ENCODE measurements at regions not wholly inside any gene's neighbourhood (a gene's known extent, or its start where the extent isn't known, plus 50 kb on each side); places are given as distances from the start of the nearest gene placed in this dataset.

DNA sequence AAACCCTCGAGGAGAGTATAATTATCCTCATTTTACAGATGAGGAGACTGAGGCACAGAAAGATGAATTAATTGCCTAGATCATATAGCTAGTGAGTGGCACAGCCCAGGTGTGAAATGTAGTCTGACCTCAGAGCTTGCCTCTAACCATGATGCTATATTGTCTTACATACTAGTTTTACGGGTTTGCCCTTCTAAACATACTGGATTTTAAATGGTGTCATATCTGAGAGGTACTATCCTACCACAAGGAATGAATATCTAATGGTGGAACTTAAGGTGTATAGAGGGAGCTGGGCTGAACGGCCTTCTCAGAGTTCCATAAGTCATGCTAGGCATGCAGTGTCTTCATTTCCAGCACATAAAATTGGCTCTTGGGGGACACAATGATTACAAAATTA, 77.9 kb upstream of the EDEM3 start:
- TF ChIP-seq, protein P1, sequence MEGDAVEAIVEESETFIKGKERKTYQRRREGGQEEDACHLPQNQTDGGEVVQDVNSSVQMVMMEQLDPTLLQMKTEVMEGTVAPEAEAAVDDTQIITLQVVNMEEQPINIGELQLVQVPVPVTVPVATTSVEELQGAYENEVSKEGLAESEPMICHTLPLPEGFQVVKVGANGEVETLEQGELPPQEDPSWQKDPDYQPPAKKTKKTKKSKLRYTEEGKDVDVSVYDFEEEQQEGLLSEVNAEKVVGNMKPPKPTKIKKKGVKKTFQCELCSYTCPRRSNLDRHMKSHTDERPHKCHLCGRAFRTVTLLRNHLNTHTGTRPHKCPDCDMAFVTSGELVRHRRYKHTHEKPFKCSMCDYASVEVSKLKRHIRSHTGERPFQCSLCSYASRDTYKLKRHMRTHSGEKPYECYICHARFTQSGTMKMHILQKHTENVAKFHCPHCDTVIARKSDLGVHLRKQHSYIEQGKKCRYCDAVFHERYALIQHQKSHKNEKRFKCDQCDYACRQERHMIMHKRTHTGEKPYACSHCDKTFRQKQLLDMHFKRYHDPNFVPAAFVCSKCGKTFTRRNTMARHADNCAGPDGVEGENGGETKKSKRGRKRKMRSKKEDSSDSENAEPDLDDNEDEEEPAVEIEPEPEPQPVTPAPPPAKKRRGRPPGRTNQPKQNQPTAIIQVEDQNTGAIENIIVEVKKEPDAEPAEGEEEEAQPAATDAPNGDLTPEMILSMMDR (conservative IDR thresholded peaks at IDR 0.05; ENCODE audit: low read depth in 2 of 2): no peak
- TF ChIP-seq EZH2 (IDR thresholded peaks at IDR 0.05; ENCODE audit: low read depth, unreplicated experiment): no peak
- TF ChIP-seq CREB1 (CRISPR knock-in tag; IDR thresholded peaks at IDR 0.05; ENCODE audit: low read depth): no peak
- TF ChIP-seq POLR2AphosphoS5 (IDR thresholded peaks at IDR 0.05; ENCODE audit: low read depth): no peak
- TF ChIP-seq, protein P2, sequence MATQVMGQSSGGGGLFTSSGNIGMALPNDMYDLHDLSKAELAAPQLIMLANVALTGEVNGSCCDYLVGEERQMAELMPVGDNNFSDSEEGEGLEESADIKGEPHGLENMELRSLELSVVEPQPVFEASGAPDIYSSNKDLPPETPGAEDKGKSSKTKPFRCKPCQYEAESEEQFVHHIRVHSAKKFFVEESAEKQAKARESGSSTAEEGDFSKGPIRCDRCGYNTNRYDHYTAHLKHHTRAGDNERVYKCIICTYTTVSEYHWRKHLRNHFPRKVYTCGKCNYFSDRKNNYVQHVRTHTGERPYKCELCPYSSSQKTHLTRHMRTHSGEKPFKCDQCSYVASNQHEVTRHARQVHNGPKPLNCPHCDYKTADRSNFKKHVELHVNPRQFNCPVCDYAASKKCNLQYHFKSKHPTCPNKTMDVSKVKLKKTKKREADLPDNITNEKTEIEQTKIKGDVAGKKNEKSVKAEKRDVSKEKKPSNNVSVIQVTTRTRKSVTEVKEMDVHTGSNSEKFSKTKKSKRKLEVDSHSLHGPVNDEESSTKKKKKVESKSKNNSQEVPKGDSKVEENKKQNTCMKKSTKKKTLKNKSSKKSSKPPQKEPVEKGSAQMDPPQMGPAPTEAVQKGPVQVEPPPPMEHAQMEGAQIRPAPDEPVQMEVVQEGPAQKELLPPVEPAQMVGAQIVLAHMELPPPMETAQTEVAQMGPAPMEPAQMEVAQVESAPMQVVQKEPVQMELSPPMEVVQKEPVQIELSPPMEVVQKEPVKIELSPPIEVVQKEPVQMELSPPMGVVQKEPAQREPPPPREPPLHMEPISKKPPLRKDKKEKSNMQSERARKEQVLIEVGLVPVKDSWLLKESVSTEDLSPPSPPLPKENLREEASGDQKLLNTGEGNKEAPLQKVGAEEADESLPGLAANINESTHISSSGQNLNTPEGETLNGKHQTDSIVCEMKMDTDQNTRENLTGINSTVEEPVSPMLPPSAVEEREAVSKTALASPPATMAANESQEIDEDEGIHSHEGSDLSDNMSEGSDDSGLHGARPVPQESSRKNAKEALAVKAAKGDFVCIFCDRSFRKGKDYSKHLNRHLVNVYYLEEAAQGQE (IDR thresholded peaks at IDR 0.05; ENCODE audit: unreplicated experiment): no peak
